ENCODE measurements at regions not wholly inside any gene's neighbourhood (a gene's known extent, or its start where the extent isn't known, plus 50 kb on each side); places are given as distances from the start of the nearest gene placed in this dataset.

- no TSS peak for BruUV-seq (replicated peaks)
- ChIA-PET RAD21 (ENCODE audit: unreplicated experiment) (no interaction called here), POLR2A (no interaction called here), SMC1A (ENCODE audit: uncharacterized antibody, unreplicated experiment) (no interaction called here), CTCF (no interaction called here)
- Histone ChIP-seq H3K9ac (ENCODE audit: control insufficient read depth, insufficient read depth, low read length) (no peak overlapping the region), H3K79me2 (ENCODE audit: control insufficient read depth, insufficient read depth, low read length) (no peaks in the 10 kb centered on the region), H4K20me1 (ENCODE audit: control insufficient read depth, insufficient read depth) (no peaks in the 10 kb centered on the region), H3K9me3 (replicated peaks; ENCODE audit: control insufficient read depth, insufficient read depth, low read length) (no peaks in the 10 kb centered on the region), H3K4me2 (ENCODE audit: control insufficient read depth, insufficient read depth) (no peak overlapping the region), H3K4me1 (ENCODE audit: control insufficient read depth, insufficient read depth, low read length) (no peaks in the 10 kb centered on the region), H3K27ac (ENCODE audit: control insufficient read depth, insufficient read depth) (no peak overlapping the region), H3K27me3 (replicated peaks in 1 of 2; ENCODE audit: control insufficient read depth in 2 of 2, insufficient read depth in 2 of 2, low read length in 1 of 2) (peaks cover 0 to 4% of the 10 kb centered on the region in 2 experiments; a peak in 3 of 4 replicates), H3K36me3 (ENCODE audit: control insufficient read depth in 2 of 2, insufficient read depth in 2 of 2, low read length in 1 of 2) (no peaks in the 10 kb centered on the region), H2AFZ (ENCODE audit: control insufficient read depth, low read depth, low read length) (no peak overlapping the region), H3K4me3 (no peak overlapping the region)
- WGBS (ENCODE audit: insufficient coverage, insufficient replicate concordance, low lambda C conversion rate, missing lambda C conversion rate) = 24% methylated on average over 16 of the region's 17 CpGs
- ATAC-seq = no peak
- FAIRE-seq = no peak
- intact Hi-C loops (cut with micrococcal nuclease; ENCODE audit: unreplicated experiment) (no loop called here), in situ Hi-C loops (cut with MboI) (loop anchor here (5.0 kb wide), 1 partner anchor 52 kb away; no protein-coding TSS in a partner anchor)
- no peak for TF ChIP-seq SMARCA5 (IDR thresholded peaks at IDR 0.05)
- no peak for TF ChIP-seq TARDBP (IDR thresholded peaks at IDR 0.05; ENCODE audit: borderline replicate concordance)
- no peak for TF ChIP-seq RBBP5 (conservative IDR thresholded peaks at IDR 0.05)
- no peak for TF ChIP-seq CHD4 (IDR thresholded peaks at IDR 0.05)
- TF ChIP-seq PKNOX1 (IDR thresholded peaks at IDR 0.05) = no peak
- no peak for TF ChIP-seq NKRF (conservative IDR thresholded peaks at IDR 0.05)
- no peak for TF ChIP-seq ZBTB40 (IDR thresholded peaks at IDR 0.05; ENCODE audit: borderline replicate concordance)
- TF ChIP-seq YY1 (IDR thresholded peaks at IDR 0.05; ENCODE audit: low read depth, low read length) = no peak
- TF ChIP-seq IKZF1 (conservative IDR thresholded peaks at IDR 0.05) = no peak
- TF ChIP-seq ESRRA (IDR thresholded peaks at IDR 0.05; ENCODE audit: low read length) = no peak
- TF ChIP-seq WRNIP1 (IDR thresholded peaks at IDR 0.05; ENCODE audit: borderline replicate concordance, low read depth, low read length) = no peak
- TF ChIP-seq ZNF24 (IDR thresholded peaks at IDR 0.05) = no peak
- TF ChIP-seq TBL1XR1 (IDR thresholded peaks at IDR 0.05; ENCODE audit: low read depth, low read length) = no peak
- DNase-seq (ENCODE audit: low read depth, low spot score) = no peak
Measured at GRCh38 chr2:120914839-120915521, 179.3 kb downstream of the GLI2 start.
